Stimulated activated CD4-positive, alpha-beta T cell treated with anti-CD3 and anti-CD28 coated beads, Interleukin-12 subunit alpha, Interleukin-12 subunit beta, amount 100 ng/mL, for 4 hours (primary cell): ENCODE measurements at regions not wholly inside any gene's neighbourhood (a gene's known extent, or its start where the extent isn't known, plus 50 kb on each side); places are given as distances from the start of the nearest gene placed in this dataset.

Experiments
- DNase-seq: peaks from one replicate; pipeline ENCODE4 v3.0.0-alpha.2; 2020

- no peak for DNase-seq
Observed at GRCh38 chr7:148950806-148951205, 66.7 kb upstream of the EZH2 start.

DNA sequence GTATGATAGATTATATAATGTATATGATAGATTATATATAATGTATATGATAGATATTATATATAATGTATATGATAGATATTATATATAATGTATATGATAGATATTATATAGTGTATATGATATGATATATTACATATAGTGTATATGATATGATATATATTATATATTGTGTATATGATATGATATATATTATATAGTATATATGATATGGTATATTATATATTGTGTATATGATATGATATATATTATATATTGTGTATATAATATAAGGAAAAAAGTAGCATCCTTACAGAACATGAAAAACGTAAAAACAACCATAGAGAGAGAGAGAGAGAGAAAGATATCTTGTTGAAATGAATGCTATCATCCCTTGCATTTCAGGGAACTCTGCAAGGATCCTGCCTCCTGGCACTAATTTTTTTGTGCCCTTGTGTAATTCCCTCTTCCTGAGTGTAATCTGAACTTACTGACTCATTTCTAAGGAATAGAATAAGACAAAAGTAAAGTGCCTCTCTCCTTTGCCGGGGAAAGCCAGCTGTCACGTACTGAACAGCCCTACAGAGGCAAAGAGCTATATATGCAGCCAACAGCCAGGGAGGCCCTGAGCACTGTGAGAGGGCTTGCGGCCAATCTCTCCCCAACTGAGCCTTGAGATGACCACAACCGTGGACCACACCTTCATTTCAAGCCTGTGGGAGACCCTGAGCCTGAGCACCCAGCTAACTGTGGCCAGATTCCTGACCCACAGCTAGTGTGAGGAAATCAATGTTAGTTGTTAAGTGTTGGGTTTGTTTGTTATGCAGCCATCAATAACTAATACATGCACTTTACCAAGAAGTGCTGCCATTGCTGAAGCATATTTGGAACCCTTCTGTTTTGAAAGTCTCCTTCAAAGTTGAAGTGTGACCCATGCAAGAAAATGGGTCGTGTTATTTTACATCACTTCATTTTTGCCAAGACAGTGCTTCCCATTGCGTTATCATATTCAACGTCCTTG is 61.1 kb upstream of the EZH2 start:
- DNase-seq, result no peak

GRCh38 chr7:148941598-148942275 is 57.6 kb upstream of the EZH2 start:
- DNase-seq, result peak; percentile 49

- DNase-seq, result peak; percentile 56
Observed at GRCh38 chr7:148940702-148941597, 56.9 kb upstream of the EZH2 start.

- no peak for DNase-seq
Observed at GRCh38 chr7:148939128-148939755, 55.2 kb upstream of the EZH2 start.

GRCh38 chr7:148935451-148935850 is 51.4 kb upstream of the EZH2 start:
- DNase-seq, result no peak
